HepG2 (cell line): ENCODE measurements at regions not wholly inside any gene's neighbourhood (a gene's known extent, or its start where the extent isn't known, plus 50 kb on each side); places are given as distances from the start of the nearest gene placed in this dataset.

ENCODE experiments used
- ARHGAP35 ChIP-seq: sonication (generic); formaldehyde crosslinking; IDR thresholded peaks from 2 replicates; pipeline ENCODE4 v1.9.0; 2022; ENCODE audit warnings: mild to moderate bottlenecking, inconsistent platforms, moderate library complexity, missing genetic modification reagents, borderline replicate concordance
- ELF4 ChIP-seq: sonication (generic); formaldehyde crosslinking; IDR thresholded peaks from 2 replicates; pipeline ENCODE4 v1.5.0; 2020; ENCODE audit warnings: missing genetic modification reagents, mild to moderate bottlenecking, moderate library complexity, borderline replicate concordance
- HNRNPK ChIP-seq: fragments of 200-400 bp; formaldehyde crosslinking; IDR thresholded peaks from 2 replicates; pipeline ENCODE4 v1.6.1; 2018; ENCODE audit warnings: low read length, low read depth, moderate library complexity, mild to moderate bottlenecking; ENCODE audit not compliant: poor library complexity, severe bottlenecking
- MEIS1 ChIP-seq: sonication (generic); formaldehyde crosslinking; IDR thresholded peaks from 2 replicates; pipeline ENCODE4 v1.9.0; 2021; ENCODE audit warnings: mild to moderate bottlenecking, missing genetic modification reagents, moderate library complexity, borderline replicate concordance
- NONO ChIP-seq, 2 experiments: fragments of 450-650 bp in 1 of 2; sonication (generic) in 1 of 2; formaldehyde crosslinking in 1 of 2; IDR thresholded peaks in 1 of 2; conservative IDR thresholded peaks in 1 of 2; 2 replicates each; pipeline versions ENCODE4 v1.6.1 to v1.8.0; 2017 to 2022; ENCODE audit warnings: mild to moderate bottlenecking in 1 of 2, missing genetic modification reagents in 1 of 2, moderate library complexity in 1 of 2
- NR3C1 ChIP-seq: sonication (generic); formaldehyde crosslinking; IDR thresholded peaks from 2 replicates; pipeline ENCODE4 v1.4.0; 2020; ENCODE audit warnings: missing genetic modification reagents
- U2AF1 ChIP-seq: fragments of 200-400 bp; formaldehyde crosslinking; optimal IDR thresholded peaks from 2 replicates; pipeline ENCODE3; 2017; ENCODE audit warnings: mild to moderate bottlenecking, low read depth, low read length
- ZBTB20 ChIP-seq: sonication (generic); formaldehyde crosslinking; IDR thresholded peaks from 2 replicates; pipeline ENCODE4 v1.8.1; 2023; ENCODE audit warnings: missing genetic modification reagents, low read depth, mild to moderate bottlenecking, borderline replicate concordance
- ZBTB42 ChIP-seq: sonication (generic); formaldehyde crosslinking; IDR thresholded peaks from 2 replicates; pipeline ENCODE4 v1.5.0; 2020; ENCODE audit warnings: mild to moderate bottlenecking, missing genetic modification reagents
- ZNF225 ChIP-seq: sonication (generic); formaldehyde crosslinking; IDR thresholded peaks from 2 replicates; pipeline ENCODE4 v1.4.0; 2020; ENCODE audit warnings: mild to moderate bottlenecking, missing genetic modification reagents
- ZNF44 ChIP-seq: sonication (generic); formaldehyde crosslinking; IDR thresholded peaks from 2 replicates; pipeline ENCODE4 v1.5.1; 2020; ENCODE audit warnings: mild to moderate bottlenecking, missing genetic modification reagents
- ZNF451 ChIP-seq: sonication (generic); formaldehyde crosslinking; IDR thresholded peaks from 2 replicates; pipeline ENCODE4 v1.5.0; 2020; ENCODE audit warnings: mild to moderate bottlenecking, missing genetic modification reagents
- ZNF614 ChIP-seq: IDR thresholded peaks from 2 replicates; pipeline ENCODE4 v1.6.1; 2018; ENCODE audit warnings: missing biosample characterization, missing genetic modification reagents, inconsistent platforms, borderline replicate concordance
- ZNF746 ChIP-seq: sonication (generic); formaldehyde crosslinking; IDR thresholded peaks from 2 replicates; pipeline ENCODE4 v1.8.0; 2022; ENCODE audit warnings: mild to moderate bottlenecking, missing genetic modification reagents
- TF ChIP-seq, protein P1 (sequence below): sonication (generic); formaldehyde crosslinking; IDR thresholded peaks from 2 replicates; pipeline ENCODE4 v1.5.1; 2020; ENCODE audit warnings: mild to moderate bottlenecking, missing genetic modification reagents, borderline replicate concordance
- TF ChIP-seq, protein P2 (sequence below): IDR thresholded peaks from 2 replicates; pipeline ENCODE4 v1.6.1; 2016
- TF ChIP-seq, protein P3 (sequence below): sonication (generic); formaldehyde crosslinking; IDR thresholded peaks from 2 replicates; pipeline ENCODE4 v1.5.0; 2020; ENCODE audit warnings: missing genetic modification reagents

DNA sequence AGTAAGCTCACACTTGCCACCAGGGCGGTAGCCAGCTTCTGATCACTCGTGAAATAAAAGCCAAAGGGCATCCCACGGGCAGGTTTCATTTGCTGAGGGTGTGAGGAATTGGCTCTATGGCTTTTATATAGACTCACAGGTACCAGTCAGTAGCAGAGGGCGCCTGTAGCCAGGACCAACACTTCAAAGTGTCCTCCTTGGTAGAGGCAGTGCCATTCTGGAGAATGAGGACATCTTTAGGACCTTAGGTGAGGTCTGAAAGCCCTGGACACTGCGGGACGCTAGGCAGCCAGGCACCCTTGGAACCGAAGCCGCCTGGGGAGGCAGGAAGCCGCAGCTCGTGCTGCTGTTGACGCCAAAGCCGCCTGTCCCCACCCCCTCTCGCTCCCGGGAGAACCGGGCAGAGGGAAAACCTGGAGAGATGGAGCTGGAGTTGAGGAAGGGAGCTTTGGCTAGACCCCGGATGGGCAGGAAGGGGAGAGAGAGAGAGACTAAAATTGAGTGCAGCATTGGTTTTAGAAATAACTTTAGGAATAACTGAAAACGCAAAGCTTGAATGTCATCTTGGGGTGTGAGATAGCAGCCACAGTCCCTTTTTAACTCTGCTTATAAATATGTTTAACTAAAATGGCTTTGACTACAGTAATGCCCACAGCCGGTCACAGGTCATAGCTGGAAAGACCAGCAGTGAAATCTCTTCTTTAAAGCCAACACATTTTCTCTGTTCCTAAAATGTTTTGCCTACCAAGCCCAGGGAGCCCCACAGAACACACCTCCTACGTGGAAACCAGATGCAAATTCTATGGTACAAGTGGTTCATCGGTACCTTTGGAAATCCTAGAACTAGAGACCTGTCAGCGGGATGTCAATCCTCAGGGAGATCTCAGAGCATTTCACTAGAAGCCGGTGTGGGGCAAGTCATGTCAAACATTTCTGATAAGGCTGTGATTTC is 128.5 kb upstream of the CDYL start (continued):
- TF ChIP-seq ARHGAP35 (CRISPR knock-in tag) = no peak
- no peak; the same call in 1 of the 2 replicates for TF ChIP-seq ZBTB42 (CRISPR knock-in tag)
- no peak for TF ChIP-seq ZNF614 (CRISPR knock-in tag)
- TF ChIP-seq ZNF746 (CRISPR knock-in tag) = peak; percentile 53; the same call in 1 of the 2 replicates
- no peak for TF ChIP-seq NONO (IDR thresholded peaks at IDR 0.05)
- peak; percentile 62; the same call in 1 of the 2 replicates for TF ChIP-seq NONO (CRISPR knock-in tag; conservative IDR thresholded peaks at IDR 0.05)
- no peak for TF ChIP-seq HNRNPK
- peak; percentile 63; the same call in 1 of the 2 replicates for TF ChIP-seq ZBTB20
- TF ChIP-seq NR3C1 = no peak
- TF ChIP-seq MEIS1 = no peak
- TF ChIP-seq ZNF451 (CRISPR knock-in tag) = no peak
- TF ChIP-seq, protein P1, sequence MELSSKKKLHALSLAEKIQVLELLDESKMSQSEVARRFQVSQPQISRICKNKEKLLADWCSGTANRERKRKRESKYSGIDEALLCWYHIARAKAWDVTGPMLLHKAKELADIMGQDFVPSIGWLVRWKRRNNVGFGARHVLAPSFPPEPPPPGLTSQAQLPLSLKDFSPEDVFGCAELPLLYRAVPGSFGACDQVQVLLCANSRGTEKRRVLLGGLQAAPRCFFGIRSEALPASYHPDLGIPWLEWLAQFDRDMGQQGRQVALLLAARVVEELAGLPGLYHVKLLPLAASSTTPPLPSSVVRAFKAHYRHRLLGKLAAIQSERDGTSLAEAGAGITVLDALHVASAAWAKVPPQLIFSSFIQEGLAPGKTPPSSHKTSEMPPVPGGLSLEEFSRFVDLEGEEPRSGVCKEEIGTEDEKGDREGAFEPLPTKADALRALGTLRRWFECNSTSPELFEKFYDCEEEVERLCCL (CRISPR knock-in tag) = no peak
- TF ChIP-seq ELF4 (CRISPR knock-in tag) = no peak
- peak; percentile 73; the same call in 1 of the 2 replicates for TF ChIP-seq ZNF44 (CRISPR knock-in tag)
- no peak for TF ChIP-seq U2AF1
- peak; percentile 86 for TF ChIP-seq ZNF225 (CRISPR knock-in tag)
- TF ChIP-seq, protein P2, sequence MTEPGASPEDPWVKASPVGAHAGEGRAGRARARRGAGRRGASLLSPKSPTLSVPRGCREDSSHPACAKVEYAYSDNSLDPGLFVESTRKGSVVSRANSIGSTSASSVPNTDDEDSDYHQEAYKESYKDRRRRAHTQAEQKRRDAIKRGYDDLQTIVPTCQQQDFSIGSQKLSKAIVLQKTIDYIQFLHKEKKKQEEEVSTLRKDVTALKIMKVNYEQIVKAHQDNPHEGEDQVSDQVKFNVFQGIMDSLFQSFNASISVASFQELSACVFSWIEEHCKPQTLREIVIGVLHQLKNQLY (CRISPR knock-in tag) = peak; percentile 16; the same call in 1 of the 2 replicates
- TF ChIP-seq, protein P3, sequence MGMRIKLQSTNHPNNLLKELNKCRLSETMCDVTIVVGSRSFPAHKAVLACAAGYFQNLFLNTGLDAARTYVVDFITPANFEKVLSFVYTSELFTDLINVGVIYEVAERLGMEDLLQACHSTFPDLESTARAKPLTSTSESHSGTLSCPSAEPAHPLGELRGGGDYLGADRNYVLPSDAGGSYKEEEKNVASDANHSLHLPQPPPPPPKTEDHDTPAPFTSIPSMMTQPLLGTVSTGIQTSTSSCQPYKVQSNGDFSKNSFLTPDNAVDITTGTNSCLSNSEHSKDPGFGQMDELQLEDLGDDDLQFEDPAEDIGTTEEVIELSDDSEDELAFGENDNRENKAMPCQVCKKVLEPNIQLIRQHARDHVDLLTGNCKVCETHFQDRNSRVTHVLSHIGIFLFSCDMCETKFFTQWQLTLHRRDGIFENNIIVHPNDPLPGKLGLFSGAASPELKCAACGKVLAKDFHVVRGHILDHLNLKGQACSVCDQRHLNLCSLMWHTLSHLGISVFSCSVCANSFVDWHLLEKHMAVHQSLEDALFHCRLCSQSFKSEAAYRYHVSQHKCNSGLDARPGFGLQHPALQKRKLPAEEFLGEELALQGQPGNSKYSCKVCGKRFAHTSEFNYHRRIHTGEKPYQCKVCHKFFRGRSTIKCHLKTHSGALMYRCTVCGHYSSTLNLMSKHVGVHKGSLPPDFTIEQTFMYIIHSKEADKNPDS = no peak
